GM21367 (cell line): ENCODE measurements at regions not wholly inside any gene's neighbourhood (a gene's known extent, or its start where the extent isn't known, plus 50 kb on each side); places are given as distances from the start of the nearest gene placed in this dataset.

ENCODE experiments used
- ATAC-seq: cut with Tn5 transposase; IDR thresholded peaks from one replicate; pipeline ENCODE4 v1.9.1; 2021; ENCODE audit not compliant: unreplicated experiment

GRCh38 chr4:17187003-17187402, 288.6 kb upstream of the LDB2 start:
- no peak for ATAC-seq

- ATAC-seq, result no peak
These were observed 284.4 kb upstream of the LDB2 start for GRCh38 chr4:17182888-17183287.

GRCh38 chr4:17174751-17175150, 276.3 kb upstream of the LDB2 start:
- ATAC-seq, result no peak

GRCh38 chr4:17173300-17173699, 274.9 kb upstream of the LDB2 start:
- no peak for ATAC-seq

- no peak for ATAC-seq
These were observed 271.7 kb upstream of the LDB2 start for GRCh38 chr4:17170131-17170530.

- no peak for ATAC-seq
These were observed 271.3 kb upstream of the LDB2 start for GRCh38 chr4:17169699-17170098.

DNA sequence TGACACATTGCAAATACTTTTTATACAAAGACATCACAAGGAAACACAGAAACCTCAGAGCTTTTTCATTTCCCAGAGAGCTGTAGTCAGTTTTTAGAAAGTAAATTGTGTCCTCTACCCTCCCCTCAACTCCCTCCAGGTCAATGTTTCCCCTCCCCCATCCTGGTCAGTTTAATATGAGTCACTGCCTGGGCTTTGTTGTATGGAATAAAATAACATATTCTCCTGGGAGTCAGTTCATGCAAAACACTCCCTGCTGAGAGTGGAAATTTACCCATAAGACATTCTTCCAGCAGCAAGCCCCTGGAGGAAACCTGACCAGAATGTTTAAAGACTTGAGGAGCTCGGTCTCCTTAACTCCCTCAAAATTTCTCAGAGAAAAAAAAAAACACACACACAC, 270.1 kb upstream of the LDB2 start:
- ATAC-seq, result no peak

DNA sequence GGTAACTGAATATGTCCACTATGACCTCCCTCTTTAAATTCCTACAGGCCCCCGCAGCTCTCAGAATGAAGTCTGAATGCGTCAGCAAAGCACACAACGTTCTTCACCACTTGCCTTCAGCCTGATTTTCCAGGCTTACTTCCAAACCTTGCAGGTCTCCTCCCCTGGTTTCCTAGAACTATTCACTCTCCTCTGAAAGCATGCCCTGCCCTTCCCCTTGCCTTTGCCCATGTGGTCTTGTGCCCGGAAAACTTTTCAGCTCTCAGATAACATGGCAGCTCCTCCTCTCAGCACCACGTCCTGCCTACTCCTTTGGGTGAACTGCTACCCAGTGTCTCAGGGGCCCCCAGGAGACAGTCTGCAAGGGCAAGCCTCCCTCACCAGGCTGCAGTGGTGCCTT, 268.5 kb upstream of the LDB2 start:
- no peak for ATAC-seq

DNA sequence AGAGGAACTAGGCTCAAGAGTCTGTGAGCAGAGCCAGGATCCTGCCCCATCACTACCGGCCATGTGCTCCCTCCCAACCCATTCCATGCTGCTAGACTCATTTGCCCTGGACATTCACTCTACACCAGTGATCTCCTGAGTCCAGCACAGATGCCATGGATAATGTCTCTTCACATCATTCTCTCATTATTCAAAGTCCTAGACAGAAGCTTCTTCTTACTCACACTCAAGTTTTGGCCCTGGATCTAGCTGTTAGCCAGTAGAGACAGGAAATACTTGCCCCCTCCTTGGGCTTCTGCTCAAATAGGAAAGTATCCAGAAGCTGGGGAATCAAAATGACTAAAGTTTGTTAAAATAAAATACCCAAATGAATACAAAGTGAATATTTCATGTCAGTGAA, 266.8 kb upstream of the LDB2 start:
- ATAC-seq, result no peak

DNA sequence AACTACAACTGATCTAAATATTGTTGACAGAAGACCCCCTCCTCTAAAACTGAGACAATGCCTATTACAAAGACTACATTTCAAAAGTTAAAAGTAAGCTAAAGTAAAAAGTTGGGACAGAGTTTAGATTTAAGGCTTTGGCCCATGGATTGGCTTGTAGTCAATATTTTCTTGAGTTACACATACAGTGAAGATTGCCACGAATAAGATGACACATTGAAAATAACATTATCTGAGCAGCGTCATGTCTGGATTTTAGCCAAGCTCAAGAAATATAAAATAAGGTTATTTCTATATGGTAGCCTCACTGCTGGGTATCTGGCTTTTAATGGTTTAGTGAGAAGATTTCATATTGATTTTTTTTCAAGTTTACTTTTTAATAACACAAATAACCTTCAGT, 266.2 kb upstream of the LDB2 start:
- ATAC-seq, result no peak

DNA sequence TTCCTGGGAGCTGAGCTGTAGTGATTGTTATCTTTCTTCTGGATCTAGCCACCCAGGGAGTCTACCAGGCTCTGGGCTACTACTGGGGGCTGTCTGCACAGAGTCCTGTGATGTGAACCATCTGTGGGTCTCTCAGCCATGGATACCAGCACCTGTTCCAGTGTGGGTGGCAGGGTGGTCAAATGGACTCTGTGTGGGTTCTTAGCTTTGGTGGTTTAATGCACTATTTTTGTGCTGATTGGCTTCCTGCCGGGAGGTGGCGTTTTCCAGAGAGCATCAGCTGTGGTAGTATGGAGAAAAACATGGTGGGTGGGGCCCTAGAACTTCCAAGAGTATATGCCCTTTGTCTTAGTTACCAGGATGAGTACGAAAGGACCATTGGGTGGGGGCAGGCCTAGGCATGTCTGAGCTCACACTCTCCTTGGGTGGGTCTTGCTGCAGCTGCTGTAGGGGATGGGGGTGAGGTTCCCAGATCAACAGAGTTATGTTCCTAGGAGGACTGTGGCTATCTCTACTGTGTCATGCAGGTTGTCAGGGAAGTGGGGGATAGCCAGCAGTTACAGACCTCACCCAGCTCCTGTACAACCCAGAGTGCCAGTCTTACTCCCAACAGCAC, 264.8 kb upstream of the LDB2 start:
- no peak for ATAC-seq

DNA sequence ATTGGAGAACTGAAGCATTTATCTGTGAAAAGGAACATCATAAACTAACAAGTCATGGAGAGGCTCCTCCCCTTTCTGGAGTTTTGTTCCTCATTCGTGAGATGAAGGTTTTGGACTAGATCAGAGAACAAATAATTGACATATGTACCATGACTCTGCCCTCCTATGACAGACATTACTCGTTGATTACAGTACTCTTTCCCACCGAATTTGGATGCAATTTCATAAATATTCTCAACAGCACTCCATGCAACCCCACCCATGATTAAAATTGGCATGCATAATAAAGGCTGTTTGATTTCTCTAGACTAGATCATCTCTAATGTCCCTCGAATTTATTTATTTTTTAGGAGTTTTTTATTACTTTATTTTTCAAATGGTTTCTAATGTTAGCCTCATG, 258.9 kb upstream of the LDB2 start:
- ATAC-seq, result no peak

DNA sequence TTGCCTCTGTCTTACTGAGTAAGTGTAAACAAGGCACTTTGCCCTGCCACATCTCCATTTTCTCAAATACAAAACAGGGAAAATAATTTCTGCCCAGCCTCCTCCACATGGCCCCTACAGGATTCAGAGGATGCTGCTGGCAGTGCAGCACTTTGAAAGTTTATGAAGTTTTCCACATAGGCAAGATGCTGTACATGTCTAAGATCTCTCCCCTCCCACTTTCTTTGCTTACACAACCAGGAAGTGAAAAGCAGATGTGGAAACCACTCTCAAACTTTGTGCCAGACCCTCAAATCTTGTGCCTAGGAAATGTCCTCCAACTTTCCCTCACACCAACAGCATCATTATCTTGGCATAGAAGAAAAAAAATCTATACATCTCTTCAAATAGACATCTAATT, 257.0 kb upstream of the LDB2 start:
- no peak for ATAC-seq

GRCh38 chr4:17153572-17153971, 255.1 kb upstream of the LDB2 start:
- no peak for ATAC-seq

GRCh38 chr4:17152941-17153540, 254.6 kb upstream of the LDB2 start:
- no peak for ATAC-seq

- ATAC-seq, result no peak
These were observed 243.8 kb upstream of the LDB2 start for GRCh38 chr4:17142232-17142711.

DNA sequence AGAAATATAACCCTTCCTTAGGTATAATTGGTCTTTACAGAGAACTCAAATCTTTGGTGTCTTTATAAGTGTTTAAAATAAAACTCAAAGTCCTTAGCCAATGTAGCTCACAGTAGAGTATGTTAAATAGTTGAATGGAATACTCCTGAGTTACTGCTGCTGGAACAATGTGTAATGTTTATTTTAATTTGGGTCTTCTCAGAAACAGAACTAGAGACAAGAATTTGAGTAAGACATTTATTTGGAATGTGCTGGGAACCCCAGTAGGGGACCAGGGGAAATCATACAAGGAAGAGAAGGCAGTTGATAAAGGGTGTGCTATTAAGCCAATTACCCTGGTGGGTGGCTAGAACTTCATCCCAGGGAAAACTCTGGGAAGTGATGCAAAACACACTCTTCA, 240.4 kb upstream of the LDB2 start:
- no peak for ATAC-seq

- ATAC-seq, result no peak
These were observed 236.1 kb upstream of the LDB2 start for GRCh38 chr4:17134565-17134964.

- ATAC-seq, result no peak
These were observed 235.7 kb upstream of the LDB2 start for GRCh38 chr4:17134100-17134499.

DNA sequence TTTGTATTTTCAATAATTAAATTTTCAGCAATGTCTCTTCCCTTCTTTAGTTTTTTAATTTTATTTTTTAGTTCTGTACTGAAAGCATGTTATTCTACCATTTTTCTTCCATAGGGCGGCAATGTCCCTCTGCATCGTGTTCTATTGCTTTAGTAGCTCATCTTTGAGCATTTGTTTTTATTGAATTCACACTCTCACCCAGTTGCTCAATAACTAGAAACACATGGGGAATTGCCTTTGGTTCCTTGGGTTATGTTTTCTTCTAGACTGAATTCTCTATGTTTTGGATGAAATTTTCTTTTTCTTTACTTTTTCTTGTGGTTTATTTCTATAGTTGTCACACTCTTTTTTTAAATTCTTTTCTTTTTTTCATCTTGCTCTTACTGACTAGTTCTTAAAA, 233.8 kb upstream of the LDB2 start:
- no peak for ATAC-seq

GRCh38 chr4:17128268-17128667, 229.8 kb upstream of the LDB2 start:
- no peak for ATAC-seq

DNA sequence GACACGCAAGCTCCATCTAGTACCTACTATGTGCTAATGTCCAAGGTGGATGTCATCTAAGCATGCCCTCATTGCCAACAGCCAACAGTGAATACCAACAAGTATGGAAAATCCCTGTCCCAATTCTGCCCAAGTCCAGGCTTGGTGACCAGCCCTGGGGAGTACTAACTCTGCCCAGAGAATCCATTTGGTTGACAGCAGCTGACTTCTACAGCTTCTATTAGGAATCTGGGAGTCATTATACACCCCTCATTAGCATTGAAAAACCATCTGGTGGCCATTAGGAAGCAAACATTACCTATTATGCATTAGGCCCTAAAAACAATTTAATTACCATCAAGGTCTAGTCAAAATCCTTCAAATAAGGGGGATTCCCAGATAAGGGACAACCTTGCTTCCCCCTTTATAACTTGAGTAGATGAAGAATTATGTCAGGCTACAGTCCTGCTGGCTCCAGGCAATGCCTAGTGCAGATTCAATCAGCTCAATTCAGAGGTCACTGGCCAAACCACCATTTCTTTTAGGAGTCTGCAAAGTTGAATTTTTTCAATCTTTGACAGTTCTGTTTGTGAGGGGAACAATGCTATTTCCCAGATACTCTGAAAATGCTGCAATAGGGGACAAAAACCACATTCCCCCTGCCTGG, 228.0 kb upstream of the LDB2 start:
- ATAC-seq, result no peak

- ATAC-seq, result no peak
These were observed 226.3 kb upstream of the LDB2 start for GRCh38 chr4:17124767-17125166.
